Stimulated activated CD8-positive, alpha-beta memory T cell treated with anti-CD3 and anti-CD28 coated beads, Interleukin-2, amount 100 ng/mL, for 1 hour (primary cell): ENCODE measurements at regions not wholly inside any gene's neighbourhood (a gene's known extent, or its start where the extent isn't known, plus 50 kb on each side); places are given as distances from the start of the nearest gene placed in this dataset.

Experiments used
- DNase-seq, 2 donors: peaks; one replicate each; pipeline ENCODE4 v3.0.0-alpha.2; 2020; ENCODE audit warnings: low read depth in 2 of 2

DNA sequence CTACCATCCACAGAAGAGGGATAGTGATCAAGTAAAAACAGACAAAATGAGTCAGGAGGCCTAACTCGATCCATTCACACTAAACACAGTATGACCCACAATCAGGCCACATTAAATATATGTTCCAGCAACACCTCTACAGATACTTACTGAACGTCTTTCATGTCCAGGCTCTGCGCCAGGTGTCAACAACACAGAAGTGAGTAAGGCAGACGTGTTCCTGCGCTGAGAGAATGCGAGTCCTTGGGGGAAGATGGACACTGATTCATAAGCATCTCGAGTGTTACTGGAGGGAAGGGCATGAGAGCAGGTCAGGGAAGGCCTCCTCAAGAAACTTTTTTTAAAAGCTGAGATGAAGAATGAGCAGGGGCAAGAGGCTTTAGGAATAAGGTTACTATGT lies 164.3 kb upstream of the CLINT1 start:
- no peak for DNase-seq

DNA sequence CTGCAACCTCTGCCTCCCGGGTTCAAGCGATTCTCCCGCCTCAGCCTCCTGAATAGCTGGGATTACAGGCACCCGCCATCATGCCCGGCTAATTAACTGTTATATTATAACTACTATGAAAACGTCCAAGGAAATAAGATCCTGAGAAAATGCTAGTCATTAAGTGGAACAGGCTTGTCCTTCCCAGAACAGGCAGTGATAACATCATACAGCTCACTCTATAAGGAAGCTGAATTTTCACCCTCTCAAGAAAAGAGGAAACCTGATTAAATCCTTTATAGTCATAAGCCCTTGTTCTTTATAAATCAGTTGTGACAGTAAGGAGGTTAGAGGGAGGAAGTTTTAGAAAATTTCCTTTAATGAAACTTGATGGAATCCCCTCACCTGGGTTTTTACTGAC lies 163.9 kb upstream of the CLINT1 start:
- DNase-seq = no peak

DNA sequence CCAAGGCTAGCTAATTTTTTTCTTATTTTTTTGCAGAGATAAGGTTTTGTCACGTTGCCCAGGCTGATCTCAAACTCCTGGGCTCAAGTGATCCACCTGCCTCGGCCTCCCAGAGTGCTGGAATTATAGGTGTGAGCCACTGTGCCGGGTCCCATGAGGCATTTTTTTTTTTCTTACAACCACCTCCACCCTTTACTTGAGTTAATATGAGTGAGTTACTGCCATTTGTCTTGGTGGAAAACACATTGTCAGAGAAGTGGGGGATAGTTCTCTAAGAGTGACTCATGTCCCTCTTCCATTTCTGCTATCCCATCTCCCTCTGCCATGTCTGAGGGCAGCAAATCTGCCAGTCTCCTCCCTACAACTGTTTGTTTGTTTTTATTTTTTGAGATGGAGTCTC lies 163.4 kb upstream of the CLINT1 start:
- no peak for DNase-seq

DNA sequence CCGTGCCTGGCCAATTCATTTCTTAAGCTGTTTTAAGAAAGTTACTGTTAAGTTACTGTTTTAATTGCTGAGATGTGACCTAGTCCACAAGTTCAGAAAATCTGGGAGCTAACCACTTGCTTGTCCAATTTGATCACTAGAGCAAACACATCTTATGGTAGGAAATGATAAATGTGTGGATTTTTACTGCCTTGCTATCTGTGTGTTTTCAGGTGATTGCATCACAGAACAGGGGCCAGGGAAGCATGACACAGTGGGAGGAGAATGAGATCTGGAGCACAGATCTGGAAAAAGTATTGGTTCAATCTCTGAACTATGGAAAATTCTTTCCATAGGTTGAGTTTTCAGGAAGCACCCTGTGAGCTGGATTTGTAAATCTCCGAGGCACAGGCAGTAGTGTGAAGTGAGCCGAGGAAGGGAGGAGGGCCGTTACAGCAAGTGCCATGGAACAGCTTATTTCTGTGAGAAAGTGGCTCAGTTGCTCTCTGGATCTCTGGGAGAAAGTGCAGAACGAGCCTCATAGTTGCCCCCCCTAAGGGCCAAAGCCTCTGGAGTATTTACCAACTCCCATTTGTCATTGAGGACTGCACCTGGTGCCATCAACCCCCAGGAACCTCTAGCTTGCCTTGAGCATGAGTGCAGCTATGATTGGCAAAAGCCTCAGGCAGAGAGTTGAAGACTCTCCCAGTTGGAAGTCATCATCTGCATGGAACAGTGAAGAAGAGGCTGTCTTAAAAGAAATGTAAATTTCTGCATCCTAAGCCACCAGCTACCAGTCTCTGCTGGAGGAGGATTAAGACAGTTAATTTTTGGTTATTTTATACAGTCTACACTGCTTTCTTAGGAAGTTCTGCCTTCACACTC lies 161.8 kb upstream of the CLINT1 start:
- DNase-seq = no peak

DNA sequence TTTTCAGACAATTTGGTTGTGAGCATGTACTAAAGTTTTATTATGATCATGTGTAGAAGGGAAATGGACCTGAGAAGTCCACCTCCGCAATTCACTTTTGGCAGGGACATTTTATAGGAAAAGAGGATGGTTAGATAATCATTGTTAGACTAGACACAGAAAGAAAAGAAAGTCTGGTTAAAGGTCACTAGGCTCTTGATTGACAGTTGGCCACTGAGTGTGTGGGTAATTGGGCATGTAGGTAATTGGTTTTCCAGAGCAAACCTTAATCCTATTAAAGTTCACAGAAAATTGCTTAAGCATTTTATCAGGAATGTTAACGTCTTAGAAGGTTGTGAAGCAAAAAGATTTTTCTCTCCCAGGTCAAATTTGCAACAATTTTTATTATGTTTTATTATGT lies 158.5 kb upstream of the CLINT1 start:
- DNase-seq = no peak

DNA sequence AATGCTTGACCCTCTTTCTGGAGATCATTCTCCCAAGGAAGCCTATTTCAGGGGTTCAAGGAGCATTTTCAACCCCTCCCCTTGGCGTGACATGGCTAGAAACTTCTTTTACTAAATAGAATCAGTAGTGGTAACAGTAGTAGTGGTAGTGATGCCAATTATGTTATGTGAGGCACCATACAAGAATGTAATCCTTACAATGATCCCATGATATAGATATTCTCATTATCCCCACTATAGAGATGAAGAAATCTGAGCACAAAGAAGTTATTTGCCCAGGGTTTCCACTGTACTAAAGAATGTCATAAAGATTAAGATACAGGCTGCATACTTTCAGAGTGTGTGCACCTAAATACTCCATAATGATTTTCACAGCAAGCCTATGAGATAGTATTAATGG lies 155.4 kb upstream of the CLINT1 start:
- no peak for DNase-seq

DNA sequence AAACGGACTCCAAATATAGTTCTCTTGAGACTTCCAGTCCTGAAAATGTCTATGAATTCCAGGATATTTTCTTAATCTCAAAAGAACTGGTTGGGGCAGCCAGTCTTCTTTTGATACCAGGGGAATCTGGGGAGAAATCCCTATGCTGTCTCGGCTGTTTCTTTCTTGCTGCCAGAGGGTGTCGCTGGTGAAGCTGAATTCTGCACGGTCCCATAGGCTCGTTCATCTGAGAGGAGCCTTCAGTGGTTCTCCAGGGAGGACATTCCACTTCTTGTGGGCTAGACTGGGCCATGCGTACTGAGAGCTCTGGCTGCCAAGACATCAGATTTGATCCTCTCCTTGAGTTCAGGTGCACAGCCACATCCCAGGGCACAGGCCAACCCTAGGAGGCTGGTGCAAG lies 155.0 kb upstream of the CLINT1 start:
- no peak for DNase-seq

DNA sequence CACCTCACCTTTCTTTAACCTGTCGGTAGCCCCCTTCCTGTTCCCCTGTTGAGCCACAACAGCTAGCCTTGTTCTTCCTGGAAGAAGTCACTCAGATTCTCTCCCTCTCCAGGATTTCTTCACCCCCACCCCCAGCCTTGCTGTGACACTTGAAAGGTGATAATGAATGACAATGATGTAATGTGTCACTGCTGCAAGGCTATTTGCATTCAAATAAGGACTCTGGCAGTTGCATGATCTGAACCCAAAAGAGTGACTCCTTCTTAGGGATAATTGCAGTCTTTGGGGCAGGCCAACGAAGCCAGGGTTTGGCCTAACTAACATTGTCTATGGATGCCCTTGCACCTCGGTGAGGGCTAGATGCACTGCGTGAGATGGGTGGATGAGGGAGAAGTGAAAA lies 154.4 kb upstream of the CLINT1 start:
- DNase-seq = no peak

DNA sequence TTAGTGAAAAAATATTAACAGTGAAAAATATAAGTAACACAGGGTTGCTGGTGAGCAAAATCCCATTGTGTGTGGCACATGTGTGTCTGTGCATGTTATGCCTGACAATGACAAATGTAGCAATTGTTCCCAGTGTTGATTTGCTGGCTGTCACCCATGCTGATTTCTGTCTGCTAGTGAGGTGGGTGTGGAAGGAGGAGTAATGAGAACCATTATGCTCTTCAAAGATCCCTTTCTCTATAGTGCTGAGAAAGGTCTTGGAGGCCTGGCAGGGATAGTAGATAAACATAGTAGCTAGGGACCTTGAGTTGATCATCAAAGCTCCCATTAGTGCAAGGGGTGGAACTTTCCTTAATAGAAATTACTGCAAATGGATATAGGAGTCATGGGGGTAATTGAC lies 152.5 kb upstream of the CLINT1 start:
- DNase-seq = no peak

DNA sequence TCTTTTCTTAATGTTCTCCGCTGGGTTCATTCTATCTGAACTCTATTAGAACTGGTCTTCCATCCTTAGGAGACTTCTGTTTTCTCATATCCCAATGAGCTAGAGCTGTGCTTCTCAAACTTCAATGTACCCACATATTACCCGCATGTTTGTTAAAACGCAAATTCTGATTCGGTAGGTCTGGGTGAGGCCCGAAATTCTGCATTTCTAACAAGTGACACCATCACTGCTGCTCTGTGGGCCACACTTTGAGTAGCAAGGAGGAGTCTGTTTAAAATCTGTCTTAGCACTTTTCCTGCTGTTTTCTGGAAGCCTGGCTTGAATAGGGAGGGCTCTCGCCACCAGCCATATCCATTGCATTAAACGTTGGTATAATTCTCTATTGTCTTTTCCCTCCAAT lies 151.9 kb upstream of the CLINT1 start:
- no peak for DNase-seq

DNA sequence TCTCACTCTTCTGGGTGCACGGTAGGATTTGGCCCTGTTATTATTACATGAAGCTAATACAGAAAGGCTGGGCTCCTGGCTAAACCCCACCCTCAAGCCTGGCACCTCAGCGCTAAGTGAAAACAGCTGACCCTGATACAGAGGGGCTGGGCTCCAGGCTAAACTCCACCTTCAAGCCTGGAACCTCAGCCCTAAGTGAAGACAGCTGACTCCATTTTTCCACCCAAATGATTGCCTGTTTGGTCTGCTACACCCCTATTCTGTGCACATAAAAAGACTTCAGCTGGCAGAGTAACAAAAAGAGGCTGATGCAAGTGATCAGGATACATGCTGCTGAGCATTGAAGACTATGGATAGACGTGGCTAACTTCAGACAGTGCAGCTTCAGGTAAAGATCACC lies 148.4 kb upstream of the CLINT1 start:
- DNase-seq = no peak

DNA sequence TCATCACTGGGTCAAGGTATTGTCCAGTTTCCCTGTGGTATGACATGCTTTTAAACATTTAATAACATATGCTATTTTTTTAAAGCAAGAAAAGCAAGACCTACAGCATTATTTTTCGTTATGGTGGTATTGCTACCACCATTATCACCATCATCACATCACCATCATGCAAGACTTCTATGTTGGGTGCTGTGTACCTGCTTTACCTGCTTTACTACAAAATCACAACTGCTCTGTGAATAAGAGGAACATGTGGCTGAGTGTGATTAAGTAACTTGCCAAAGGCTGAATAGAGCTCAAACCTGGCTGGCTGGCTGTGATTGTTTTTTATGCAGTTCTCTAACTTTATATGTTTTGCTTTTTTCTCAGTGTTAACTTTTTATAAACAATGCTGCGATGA lies 140.8 kb upstream of the CLINT1 start:
- no peak for DNase-seq

DNA sequence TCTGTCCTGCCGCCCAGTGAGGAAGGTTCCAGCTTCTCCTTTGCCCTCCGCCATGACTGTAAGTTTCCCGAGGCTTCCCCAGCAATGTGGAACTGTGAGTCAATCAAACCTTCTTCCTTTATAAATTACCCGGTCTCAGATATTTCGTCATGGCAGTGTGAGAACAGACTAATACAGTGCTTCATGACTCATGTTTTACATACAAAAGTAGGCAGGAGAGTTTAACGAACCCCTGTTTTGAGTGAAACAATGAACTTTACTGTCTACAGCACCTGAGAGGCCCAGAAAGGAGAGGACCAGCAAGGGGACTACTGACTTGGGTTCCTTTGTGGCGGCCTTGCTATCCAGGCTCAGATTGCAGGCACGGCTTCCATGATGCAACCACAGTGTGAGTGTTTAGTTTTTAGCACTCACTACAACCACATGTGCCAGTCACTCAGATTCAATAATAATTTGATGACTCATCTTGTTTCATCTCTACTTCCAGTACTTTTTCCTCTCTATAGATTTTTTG lies 139.1 kb upstream of the CLINT1 start:
- no peak for DNase-seq

DNA sequence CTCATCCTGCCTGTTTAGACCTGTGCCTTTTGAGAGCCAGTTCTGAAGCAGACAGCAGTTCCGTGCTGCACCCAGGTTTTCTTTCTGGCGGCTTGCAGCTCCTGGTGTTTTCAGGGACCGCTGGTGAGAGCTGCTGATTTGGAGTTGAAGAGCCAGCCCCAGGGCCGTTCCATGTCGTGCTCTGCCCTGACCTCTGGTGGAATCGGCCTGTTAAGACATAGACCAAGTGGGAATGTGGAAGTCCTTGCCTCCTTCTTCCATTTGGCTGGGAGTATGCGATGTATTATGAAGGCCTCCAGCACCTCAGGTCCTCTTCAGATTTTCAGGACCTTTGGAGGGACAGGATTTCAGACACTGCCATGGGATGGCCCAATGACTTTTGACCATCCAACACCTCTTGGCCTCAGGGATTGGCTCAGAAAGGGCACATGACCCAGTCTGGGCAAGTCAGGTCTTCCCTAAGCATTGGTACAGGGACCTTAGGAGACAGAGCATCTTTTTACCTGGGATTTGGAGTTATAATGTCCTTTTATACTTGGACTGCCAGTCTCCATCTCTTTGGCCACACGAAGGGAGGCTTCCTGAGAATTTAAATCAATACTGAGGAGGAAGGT lies 136.1 kb upstream of the CLINT1 start:
- DNase-seq = peak in 1 of 2 donors; percentile 18

DNA sequence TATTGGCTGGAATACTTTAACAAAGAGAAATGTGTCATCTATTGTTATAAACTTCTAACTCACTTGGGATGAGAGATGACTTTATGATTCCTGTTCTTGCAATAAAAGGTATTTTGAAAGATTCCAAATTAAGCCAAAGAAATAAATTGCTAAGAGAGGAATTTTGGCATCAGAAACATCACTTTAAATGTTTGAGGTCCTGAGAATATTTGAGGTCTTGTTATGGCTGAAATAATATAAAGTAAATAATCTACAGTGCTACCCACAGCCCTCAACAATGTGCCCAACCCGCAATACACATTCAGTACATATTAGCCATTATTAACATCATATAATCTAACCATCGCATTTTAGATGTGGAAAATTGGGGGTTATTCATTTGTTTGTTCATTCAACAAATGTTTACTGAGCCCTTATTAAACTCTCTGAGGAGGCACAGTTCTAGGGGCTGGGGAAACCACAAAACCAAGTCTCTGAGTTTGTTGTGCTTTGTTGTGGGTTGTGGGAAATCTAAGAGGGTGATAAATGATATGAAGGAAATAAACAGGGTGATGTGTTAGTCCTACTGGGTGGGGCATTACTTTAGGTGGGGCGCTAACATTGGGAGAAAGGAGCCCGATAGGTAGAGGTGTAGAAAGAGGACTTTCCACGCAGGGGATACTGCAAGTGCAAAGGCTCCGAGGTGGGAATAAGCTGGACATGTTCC lies 135.2 kb upstream of the CLINT1 start:
- DNase-seq = no peak

DNA sequence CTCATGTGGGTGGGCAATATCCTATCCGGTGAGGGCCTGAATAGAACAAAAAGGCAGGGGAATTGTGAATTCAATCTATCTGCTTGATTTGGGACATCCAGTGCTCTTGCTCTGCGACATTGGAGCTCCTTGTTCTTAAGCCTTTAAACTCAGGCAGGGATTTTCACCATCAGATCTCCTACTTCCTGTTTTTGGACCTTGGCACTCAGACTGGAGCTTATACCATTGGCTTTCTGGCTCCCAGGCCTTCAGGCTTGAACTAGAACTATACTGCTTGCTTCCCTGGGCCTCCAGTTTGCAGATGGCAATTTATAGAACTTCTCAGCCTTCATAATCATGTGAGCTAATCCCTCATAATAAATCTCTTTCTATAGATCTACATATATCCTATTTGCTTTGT lies 134.3 kb upstream of the CLINT1 start:
- DNase-seq = no peak

DNA sequence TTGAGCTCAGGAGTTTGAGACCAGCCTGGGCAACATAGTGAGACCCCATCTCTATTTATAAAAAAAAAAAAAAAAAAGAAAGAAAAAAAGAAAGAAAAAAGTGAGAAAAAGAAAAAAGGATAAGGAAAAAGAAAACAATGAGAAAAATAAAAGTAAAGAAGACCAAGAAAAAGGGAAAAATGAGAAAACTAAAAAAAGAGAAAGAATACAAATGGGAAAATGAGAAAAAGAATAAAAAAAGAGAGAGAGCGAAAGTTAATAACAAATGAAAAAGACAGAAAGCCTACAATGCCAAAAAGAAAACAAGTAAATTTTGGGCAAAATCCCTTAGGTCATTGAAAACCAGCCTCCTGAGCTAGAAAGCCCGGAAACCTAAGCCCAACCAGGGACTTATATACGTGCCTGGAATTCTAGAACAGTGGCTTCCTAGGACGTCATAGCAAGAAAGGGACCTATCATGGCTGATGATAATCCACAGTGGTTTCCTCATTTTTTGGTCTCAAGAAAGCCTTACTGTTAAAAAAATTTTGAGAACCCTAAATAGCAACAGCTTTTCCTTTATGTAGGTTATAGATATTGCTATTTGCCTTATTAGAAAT lies 131.7 kb upstream of the CLINT1 start:
- no peak for DNase-seq

DNA sequence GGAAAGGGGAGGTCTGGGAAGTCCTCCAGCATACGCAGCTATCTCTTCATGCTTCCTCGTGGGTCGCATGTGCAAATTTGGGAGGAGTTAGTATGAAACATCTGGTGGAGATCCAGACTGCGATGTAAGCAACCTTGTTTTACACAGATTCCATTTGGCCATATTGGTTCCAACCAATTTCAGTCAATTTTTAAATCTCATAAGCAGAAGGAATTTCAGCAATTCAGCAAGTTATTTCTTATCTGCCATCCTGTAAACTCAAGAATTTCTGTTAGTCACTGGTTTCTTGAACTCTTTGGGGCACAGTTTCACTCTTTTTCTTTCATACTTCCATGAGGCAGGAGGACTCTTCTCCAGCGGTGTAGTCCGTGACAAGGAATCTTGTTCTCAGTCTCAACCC lies 130.4 kb upstream of the CLINT1 start:
- DNase-seq = no peak

DNA sequence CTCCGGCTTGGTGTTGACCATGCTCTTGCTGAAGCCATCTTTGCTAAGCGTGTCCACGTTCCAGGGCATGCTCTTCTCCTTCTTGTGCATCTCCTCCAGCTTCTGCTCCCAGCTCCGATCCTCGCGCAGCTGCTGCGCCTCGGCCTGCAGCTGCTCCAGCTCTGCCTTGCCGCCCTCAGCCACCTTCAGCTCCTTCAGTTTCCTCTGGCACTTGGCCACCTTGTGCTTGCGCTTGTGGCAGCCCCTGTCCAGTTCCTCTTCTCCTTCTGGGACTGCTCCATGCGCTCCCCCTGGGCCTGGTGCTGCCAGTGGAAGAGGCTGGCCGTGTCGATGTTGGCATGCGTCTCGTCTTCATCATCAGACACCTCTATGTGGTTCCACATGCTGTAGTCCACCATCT lies 128.3 kb upstream of the CLINT1 start:
- no peak for DNase-seq

DNA sequence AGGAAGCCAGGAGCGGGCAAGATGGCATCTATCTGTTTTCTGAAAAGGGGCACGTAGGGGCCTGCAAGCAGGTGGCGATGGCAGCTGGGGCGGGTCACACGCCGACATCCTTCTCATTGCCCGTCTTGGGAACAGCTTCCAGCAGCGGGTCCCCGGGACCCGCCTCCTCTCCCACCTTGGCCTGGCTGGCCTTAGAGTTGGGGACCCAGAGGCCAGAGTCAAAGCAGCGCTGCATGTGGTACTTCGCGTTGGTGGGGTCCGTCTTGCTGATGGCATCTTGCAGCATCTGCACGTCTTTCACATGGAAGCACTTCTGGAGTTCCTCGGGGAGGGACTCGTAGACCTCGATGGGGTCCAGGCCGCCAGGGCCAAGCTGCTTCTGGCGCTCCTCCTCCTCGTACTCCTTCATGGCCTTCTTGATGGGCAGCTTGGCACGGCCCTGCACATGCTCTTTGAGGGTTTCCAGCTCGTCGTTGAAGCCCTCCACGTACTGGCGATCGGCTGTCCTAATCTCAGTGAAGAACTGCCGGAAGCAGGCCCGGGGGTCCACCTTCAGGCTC lies 127.6 kb upstream of the CLINT1 start:
- DNase-seq = no peak

DNA sequence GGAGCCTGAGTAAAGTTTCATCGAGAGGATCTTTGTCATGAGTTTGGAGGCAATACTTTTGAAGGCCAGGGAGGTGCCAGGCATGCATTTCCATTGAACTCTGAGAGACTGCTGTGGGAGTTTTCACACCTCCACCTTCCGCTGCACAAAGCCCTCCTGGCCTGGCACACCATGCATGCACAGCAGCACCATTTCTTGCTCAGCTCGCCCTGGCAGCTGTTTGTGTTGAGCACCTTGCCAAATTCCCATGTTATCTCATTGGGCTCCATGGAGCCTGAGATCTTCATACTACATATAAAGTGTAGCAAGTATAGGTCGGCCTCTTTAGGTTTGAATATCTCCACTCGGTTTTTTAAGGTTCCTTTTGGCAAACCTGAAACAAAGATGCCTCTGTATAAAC lies 125.7 kb upstream of the CLINT1 start:
- DNase-seq = no peak

DNA sequence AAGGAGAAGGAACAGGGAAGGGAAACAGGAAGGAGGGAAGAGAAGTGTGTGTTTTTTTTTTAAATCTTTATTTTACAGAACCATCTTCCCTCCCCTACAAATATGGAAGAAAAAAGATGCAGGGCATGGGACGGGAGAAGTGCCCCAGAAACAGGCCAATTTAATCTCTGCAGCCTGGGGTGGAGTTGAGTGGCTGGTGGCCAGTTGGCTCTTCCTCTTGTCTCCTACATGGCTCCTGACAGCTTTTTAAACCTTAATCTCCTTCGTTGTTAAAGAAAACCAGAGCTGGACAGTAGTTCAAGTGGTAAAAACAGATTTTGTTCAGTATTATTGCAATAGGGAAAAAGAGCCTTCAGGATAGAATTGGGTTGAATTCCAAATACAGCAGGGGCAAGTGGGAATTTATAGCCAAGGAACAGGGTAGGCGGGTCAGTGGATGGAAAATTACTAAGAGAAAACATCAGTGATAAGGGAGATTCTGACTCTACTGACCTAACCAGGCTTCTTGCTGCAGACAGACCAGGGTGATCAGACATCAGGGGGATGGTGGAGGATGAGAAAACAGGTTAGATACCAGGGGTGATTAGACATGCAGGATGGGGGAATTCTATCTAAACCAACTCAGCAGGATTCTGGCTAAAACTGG lies 125.1 kb upstream of the CLINT1 start:
- no peak for DNase-seq
